ENCODE measurements at regions not wholly inside any gene's neighbourhood (a gene's known extent, or its start where the extent isn't known, plus 50 kb on each side); places are given as distances from the start of the nearest gene placed in this dataset.

DNA sequence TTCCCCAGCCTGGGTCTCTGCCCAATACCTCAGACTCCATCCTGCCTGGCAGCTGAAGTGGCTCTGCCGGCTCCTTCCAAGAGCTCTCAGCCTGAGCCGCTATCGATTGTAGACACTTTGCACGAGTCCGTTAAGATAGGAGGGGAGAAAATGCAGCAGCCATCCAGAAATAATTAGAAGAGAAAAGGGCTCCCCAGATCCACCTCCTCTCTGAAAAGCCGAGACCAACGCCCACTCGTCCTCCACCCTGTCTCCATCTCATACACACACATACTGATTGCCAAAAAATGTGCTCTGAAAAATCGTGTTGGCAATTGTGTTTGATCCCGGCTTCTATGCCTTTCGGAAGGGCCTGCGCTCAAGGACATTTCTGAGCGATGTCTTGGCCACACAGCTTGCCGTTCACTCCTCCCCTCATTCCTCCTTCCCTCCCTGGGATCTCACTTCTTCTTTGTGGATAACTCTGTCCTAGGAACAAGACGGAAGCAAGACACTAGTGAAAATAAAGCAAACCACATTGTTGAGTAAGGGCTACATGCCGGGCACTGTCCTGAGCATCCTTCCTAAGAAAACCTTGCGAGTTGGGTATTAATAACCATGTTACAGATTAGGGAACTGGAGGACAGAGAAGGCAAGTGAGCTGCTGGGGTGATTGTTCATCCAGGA, 372.8 kb upstream of the MYT1L start:
- DNase-seq = no peak

DNA sequence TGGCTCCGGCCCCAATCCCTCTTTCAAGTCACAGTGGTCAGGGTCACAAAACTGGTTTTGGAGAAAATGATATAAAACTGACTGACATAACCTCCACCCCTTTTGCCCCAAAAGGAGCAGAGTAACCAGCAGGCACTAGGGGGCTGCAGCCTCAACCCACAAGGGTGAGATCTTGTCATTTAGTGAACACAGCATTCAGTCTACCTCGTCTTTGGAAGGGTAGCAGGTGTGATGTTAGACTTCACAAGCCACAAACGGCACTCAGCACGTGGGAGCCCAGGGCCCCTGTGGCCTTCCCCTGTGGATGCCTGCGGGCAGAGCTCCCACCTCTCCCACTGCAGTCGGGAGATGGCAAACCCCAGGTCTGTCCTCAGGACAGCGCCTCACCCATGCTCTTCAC, 372.1 kb upstream of the MYT1L start:
- DNase-seq = no peak

GRCh38 chr2:2702385-2702784, 371.3 kb upstream of the MYT1L start:
- no peak for DNase-seq

- DNase-seq = no peak
These were observed 370.7 kb upstream of the MYT1L start for GRCh38 chr2:2701813-2702212.

- DNase-seq = no peak
These were observed 370.2 kb upstream of the MYT1L start for GRCh38 chr2:2701176-2701781.

DNA sequence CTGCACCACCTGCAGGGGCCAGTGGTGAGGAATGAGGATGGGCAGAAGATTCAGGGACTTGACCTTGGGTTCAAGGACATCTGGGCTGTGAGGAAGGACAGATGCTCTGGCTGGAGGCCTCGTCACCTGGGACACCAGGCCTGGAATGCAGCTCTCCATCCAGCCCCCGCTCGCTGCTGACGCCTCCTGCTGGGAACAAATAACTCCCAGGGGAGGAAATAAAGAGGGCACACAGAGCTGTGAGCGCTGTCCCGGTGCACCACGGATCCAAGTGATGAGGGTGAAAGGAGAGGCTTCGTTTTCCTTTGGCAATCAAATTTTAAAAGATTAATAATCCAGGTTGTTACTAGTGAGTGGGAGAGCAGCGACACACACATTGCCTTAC, 368.0 kb upstream of the MYT1L start:
- DNase-seq = no peak

- DNase-seq = peak; percentile 56
These were observed 367.4 kb upstream of the MYT1L start for GRCh38 chr2:2698182-2699120.

GRCh38 chr2:2696733-2697455, 365.8 kb upstream of the MYT1L start:
- DNase-seq = no peak

DNA sequence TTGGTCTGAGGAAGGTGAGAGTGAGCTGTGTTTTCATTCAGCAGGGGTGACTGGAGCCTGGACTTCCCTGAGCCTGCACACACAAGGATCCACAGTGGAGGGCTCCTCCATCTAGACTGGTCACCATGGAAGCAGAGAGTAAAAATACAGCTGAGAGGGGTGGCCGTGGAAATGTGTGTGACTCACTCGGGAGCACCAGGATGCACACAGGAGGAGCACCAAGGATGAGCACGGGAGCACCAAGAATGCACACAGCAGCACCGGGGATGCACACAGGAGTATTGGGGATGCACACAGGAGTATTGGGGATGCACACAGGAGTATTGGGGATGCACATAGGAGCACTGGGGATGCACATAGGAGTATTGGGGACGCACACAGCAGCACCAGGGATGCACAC, 365.2 kb upstream of the MYT1L start:
- no peak for DNase-seq

GRCh38 chr2:2694746-2695145, 363.7 kb upstream of the MYT1L start:
- DNase-seq = no peak

DNA sequence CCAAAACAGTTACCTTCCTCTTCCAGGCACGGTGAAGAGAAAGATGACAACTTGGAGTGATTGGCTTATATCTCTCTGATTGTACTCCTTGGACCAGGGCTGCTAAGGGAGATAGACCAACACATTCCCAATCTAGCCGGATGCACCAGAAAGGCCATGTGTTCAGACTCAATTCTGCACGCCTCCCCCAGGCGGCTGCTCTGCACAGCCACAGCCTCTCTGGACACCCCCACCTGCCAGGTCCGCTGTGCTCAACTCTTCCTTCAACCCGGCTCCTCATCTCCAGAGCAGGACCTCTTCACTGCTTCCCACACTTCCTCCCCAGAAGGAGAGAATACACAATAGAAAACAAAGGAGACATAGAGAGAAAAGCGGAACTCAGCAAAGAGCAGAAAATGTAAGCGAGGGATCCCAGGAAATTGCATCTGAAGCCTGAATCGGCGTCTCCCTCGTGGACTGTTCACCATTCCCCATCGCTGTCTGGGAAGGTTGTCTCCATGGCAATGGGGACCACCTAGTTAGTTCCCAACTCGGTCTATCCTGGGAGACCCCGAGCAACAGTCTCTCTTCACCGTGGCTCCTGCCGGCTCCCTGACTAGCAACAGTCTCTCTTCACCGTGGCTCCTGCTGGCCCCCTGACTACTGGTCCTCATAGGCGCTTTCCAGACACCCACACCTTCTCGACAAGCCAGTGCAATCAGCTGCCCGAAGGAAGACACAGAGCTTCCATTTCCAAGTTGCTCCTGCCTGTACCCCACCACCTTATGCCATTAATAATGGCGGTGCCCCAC, 361.7 kb upstream of the MYT1L start:
- DNase-seq = no peak

DNA sequence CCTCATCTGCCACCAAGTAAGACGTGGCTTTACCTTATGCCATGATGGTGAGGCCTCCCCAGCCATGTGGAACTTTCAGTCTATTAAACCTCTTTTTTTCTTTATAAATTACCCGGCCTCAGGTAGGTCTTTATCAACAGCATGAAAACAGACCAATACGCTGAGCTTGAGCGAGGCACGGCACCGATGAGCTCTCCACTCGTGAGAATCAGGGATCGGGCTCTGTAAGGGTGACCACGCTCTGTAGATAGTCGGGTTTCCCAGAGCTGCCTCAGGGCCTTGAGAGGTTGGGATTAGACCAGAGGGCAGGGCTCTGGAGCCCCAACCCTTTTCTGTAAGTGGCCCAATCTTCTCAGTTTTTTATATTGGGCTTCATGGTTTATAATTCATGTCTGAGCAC, 360.3 kb upstream of the MYT1L start:
- DNase-seq = no peak

GRCh38 chr2:2690985-2691384, 359.9 kb upstream of the MYT1L start:
- no peak for DNase-seq

GRCh38 chr2:2689306-2689705, 358.2 kb upstream of the MYT1L start:
- no peak for DNase-seq

- no peak for DNase-seq
These were observed 357.2 kb upstream of the MYT1L start for GRCh38 chr2:2688254-2688653.

- no peak for DNase-seq
These were observed 356.7 kb upstream of the MYT1L start for GRCh38 chr2:2687745-2688144.

DNA sequence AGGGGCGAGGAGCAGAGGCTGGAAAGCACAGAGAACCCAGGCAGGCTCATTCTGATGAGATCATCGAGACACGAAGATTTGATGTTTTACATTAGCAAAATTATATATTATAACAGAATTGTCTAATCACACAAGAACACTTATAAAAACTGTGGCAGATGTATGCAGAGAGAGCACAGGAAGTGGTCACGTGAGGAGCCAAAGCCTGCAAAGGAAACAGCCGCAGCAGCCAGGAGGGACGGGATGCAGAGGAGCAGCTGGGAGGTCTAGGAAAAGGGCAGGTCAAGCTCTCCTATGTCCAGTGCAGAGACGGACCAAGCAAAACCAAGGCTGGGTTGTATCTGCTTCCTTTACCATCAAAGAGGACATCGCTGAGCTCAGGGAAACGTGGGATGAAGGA, 355.1 kb upstream of the MYT1L start:
- peak; percentile 23 for DNase-seq

DNA sequence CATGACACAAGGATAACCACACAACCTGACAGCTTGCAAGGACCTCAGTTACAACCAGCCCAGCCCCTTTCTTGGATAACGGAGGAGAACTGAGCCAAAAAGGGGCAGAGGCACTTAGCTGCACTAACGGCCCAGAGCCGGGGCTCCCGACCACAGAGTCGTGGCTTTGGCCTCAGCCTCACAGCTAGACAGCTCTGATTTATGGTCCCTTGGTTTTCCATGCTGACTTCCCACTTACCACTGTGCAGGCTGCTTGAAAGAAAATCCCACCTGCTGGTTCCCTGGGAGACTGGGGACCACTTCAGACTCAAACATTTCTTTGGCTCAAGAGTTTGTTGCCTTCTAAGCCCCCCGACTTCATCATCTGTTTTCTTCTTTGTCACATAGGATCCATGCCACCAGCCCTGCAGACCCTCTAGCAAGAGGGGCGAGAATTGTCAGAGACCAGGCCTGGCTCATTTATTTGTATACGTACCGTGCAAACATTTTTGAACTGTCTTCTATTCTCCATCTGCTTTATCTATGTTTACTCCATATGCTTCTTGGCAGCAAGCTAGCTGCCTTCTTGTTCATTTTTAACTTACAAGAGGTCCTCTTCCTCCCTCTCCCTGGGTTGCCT, 352.6 kb upstream of the MYT1L start:
- no peak for DNase-seq

- no peak for DNase-seq
These were observed 351.7 kb upstream of the MYT1L start for GRCh38 chr2:2682700-2683342.

- DNase-seq = peak; percentile 16
These were observed 350.7 kb upstream of the MYT1L start for GRCh38 chr2:2681711-2682251.

DNA sequence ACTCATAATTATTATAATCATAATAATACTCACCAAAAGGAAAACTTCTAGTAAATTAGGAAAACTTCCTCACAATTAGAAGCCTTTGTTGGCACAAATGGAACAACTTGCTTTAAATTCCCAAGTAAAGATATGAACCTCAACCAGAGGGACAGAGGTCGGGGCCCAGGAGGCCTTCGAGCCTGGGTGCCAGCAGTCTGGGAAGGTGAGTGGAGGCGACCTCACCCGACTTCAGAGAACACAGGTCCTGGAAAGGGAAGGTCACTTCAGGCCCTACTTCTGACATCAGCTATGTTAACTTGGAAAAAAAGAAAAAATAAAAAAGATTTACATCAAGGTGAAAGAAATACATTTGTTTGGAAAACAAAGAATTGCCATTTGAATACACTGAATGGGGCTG, 350.0 kb upstream of the MYT1L start:
- DNase-seq = no peak

Data from hematopoietic multipotent progenitor cell treated with erythropoietin and hydrocortisone succinate and interleukin-3 and kit ligand, for 6 days (in vitro differentiated cells).